ENCODE measurements at regions not wholly inside any gene's neighbourhood (a gene's known extent, or its start where the extent isn't known, plus 50 kb on each side); places are given as distances from the start of the nearest gene placed in this dataset.
A peak's percentile ranks its signal among the peaks of the same experiment; 100 is the strongest.

- DNase-seq, result peak; percentile 57
Observed at GRCh38 chr9:1939926-1940368, 75.2 kb upstream of the SMARCA2 start.

GRCh38 chr9:1941989-1942388, 73.2 kb upstream of the SMARCA2 start:
- peak; percentile 5 for DNase-seq

- DNase-seq, result no peak
Observed at GRCh38 chr9:1946526-1947283, 68.4 kb upstream of the SMARCA2 start.

- no peak for DNase-seq
Observed at GRCh38 chr9:1947438-1947837, 67.7 kb upstream of the SMARCA2 start.

- no peak for DNase-seq
Observed at GRCh38 chr9:1948541-1948940, 66.6 kb upstream of the SMARCA2 start.

- no peak for DNase-seq
Observed at GRCh38 chr9:1951446-1951845, 63.7 kb upstream of the SMARCA2 start.

- no peak for DNase-seq
Observed at GRCh38 chr9:1952001-1952400, 63.1 kb upstream of the SMARCA2 start.

- DNase-seq, result no peak
Observed at GRCh38 chr9:1954238-1954637, 60.9 kb upstream of the SMARCA2 start.

- no peak for DNase-seq
Observed at GRCh38 chr9:1956958-1957357, 58.2 kb upstream of the SMARCA2 start.

- no peak for DNase-seq
Observed at GRCh38 chr9:1957856-1958255, 57.3 kb upstream of the SMARCA2 start.

- DNase-seq, result no peak
Observed at GRCh38 chr9:1959371-1959770, 55.8 kb upstream of the SMARCA2 start.

- DNase-seq, result no peak
Observed at GRCh38 chr9:1960342-1961042, 54.7 kb upstream of the SMARCA2 start.

- DNase-seq, result no peak
Observed at GRCh38 chr9:1962122-1962521, 53.0 kb upstream of the SMARCA2 start.

- DNase-seq, result no peak
Observed at GRCh38 chr9:1962588-1963106, 52.5 kb upstream of the SMARCA2 start.

- DNase-seq, result no peak
Observed at GRCh38 chr9:1964093-1964492, 51.1 kb upstream of the SMARCA2 start.

Data from hematopoietic multipotent progenitor cell treated with erythropoietin and hydrocortisone succinate and interleukin-3 and kit ligand, for 6 days (in vitro differentiated cells).